Liver (tissue), 7 donors: ENCODE measurements at regions not wholly inside any gene's neighbourhood (a gene's known extent, or its start where the extent isn't known, plus 50 kb on each side); places are given as distances from the start of the nearest gene placed in this dataset.
"Not testable (repeated sequence)": the region's sequence is repeated elsewhere in the genome, so short reads cannot be mapped to it uniquely, and the experiment has no call there.

Experiments
- DNase-seq: peaks from one replicate; pipeline ENCODE4 v3.0.0-alpha.2; 2017; ENCODE audit warnings: low spot score
- H3K27ac ChIP-seq, 2 donors: one replicate each; pipeline ENCODE4 v1.7.0; 2013; ENCODE audit warnings: inconsistent platforms in 2 of 2, low read length in 2 of 2, control low read depth in 1 of 2, low read depth in 1 of 2, mild to moderate bottlenecking in 1 of 2
- H3K27me3 ChIP-seq, 4 donors: one replicate each; pipeline versions ENCODE4 v1.6.1 to v1.7.0; 2013; ENCODE audit warnings: low read length in 3 of 4, inconsistent platforms in 1 of 4, mild to moderate bottlenecking in 1 of 4, moderate library complexity in 1 of 4; ENCODE audit not compliant: control insufficient read depth in 4 of 4, insufficient read depth in 4 of 4
- H3K36me3 ChIP-seq, 4 donors: one replicate each; pipeline versions ENCODE4 v1.6.1 to v1.7.0; 2013; ENCODE audit warnings: low read length in 3 of 4, mild to moderate bottlenecking in 3 of 4, low read depth in 1 of 4, moderate library complexity in 1 of 4; ENCODE audit not compliant: control insufficient read depth in 4 of 4, insufficient read depth in 3 of 4
- H3K4me1 ChIP-seq, 4 donors: one replicate each; pipeline versions ENCODE4 v1.6.1 to v1.7.0; 2013; ENCODE audit warnings: low read length in 3 of 4, mild to moderate bottlenecking in 3 of 4, moderate library complexity in 1 of 4; ENCODE audit not compliant: control insufficient read depth in 4 of 4, insufficient read depth in 4 of 4
- H3K4me3 ChIP-seq, 3 donors: one replicate each; pipeline versions ENCODE4 v1.6.1 to v1.7.0; 2013; ENCODE audit warnings: low read length in 3 of 3, control low read depth in 1 of 3, low read depth in 1 of 3, mild to moderate bottlenecking in 1 of 3
- H3K9ac ChIP-seq, 2 donors: one replicate each; pipeline ENCODE4 v1.7.0; 2013; ENCODE audit warnings: low read length in 2 of 2, mild to moderate bottlenecking in 2 of 2, moderate library complexity in 2 of 2, control low read depth in 1 of 2, low read depth in 1 of 2
- H3K9me3 ChIP-seq, 4 donors: one replicate each; pipeline versions ENCODE4 v1.6.1 to v1.7.0; 2013; ENCODE audit warnings: low read length in 3 of 4; ENCODE audit not compliant: control insufficient read depth in 4 of 4
- ATF3 ChIP-seq: IDR thresholded peaks from 2 replicates; pipeline ENCODE4 v1.6.1; 2016; ENCODE audit warnings: antibody characterized with exemption
- EGR1 ChIP-seq, 2 donors: IDR thresholded peaks; 2 replicates each; pipeline ENCODE4 v1.6.1; 2016 to 2018; ENCODE audit warnings: antibody characterized with exemption in 2 of 2, low read depth in 2 of 2
- FOXA2 ChIP-seq: IDR thresholded peaks from 2 replicates; pipeline ENCODE4 v1.6.1; 2016; ENCODE audit warnings: antibody characterized with exemption
- GABPA ChIP-seq, 2 donors: IDR thresholded peaks in 1 of 2; conservative IDR thresholded peaks in 1 of 2; 2 replicates each; pipeline ENCODE4 v1.6.1; 2016; ENCODE audit warnings: antibody characterized with exemption in 2 of 2, mild to moderate bottlenecking in 1 of 2, moderate library complexity in 1 of 2
- HNF4A ChIP-seq, 2 donors: conservative IDR thresholded peaks; 2 replicates each; pipeline ENCODE4 v1.6.1; 2016; ENCODE audit warnings: antibody characterized with exemption in 2 of 2, mild to moderate bottlenecking in 2 of 2
- HNF4G ChIP-seq: IDR thresholded peaks from 2 replicates; pipeline ENCODE4 v1.6.1; 2016; ENCODE audit warnings: antibody characterized with exemption
- JUND ChIP-seq, 2 donors: IDR thresholded peaks; 2 replicates each; pipeline ENCODE4 v1.6.1; 2016; ENCODE audit warnings: antibody characterized with exemption in 2 of 2
- MAX ChIP-seq: IDR thresholded peaks from 2 replicates; pipeline ENCODE4 v1.6.1; 2016; ENCODE audit warnings: antibody characterized with exemption
- RAD21 ChIP-seq, 2 donors: IDR thresholded peaks; 2 replicates each; pipeline ENCODE4 v1.6.1; 2016; ENCODE audit warnings: antibody characterized with exemption in 2 of 2, mild to moderate bottlenecking in 2 of 2
- REST ChIP-seq: IDR thresholded peaks from 2 replicates; pipeline ENCODE4 v1.6.1; 2016; ENCODE audit warnings: antibody characterized with exemption, mild to moderate bottlenecking
- RXRA ChIP-seq, 2 donors: IDR thresholded peaks; 2 replicates each; pipeline ENCODE4 v1.6.1; 2017 to 2018; ENCODE audit warnings: antibody characterized with exemption in 2 of 2, mild to moderate bottlenecking in 1 of 2
- SP1 ChIP-seq: IDR thresholded peaks from 2 replicates; pipeline ENCODE4 v1.6.1; 2018; ENCODE audit warnings: antibody characterized with exemption, mild to moderate bottlenecking
- TAF1 ChIP-seq: conservative IDR thresholded peaks from 2 replicates; pipeline ENCODE4 v1.6.1; 2016; ENCODE audit warnings: antibody characterized with exemption, mild to moderate bottlenecking
- ZBTB33 ChIP-seq: IDR thresholded peaks from 2 replicates; pipeline ENCODE4 v1.6.1; 2016; ENCODE audit warnings: antibody characterized with exemption
- WGBS: extraction: QIAGEN DNeasy Blood & Tissue Kit; methylation state at CpG from one replicate; pipeline ENCODE4 v1.1.7; 2013; 5-methylcytosine and 5-hydroxymethylcytosine counted together
- donor health status: healthy.
- donor health status: healthy.
- donor health status: healthy.
- donor health status: healthy.

GRCh38 chr9:25453875-25454274, 224.4 kb downstream of the TUSC1 start:
- no peaks in the 10 kb centered on the region for H3K27me3 ChIP-seq
- H3K4me1 ChIP-seq: no peaks in the 10 kb centered on the region
- no peaks in the 10 kb centered on the region for H3K9me3 ChIP-seq
- DNase-seq: no peak
- H3K4me3 ChIP-seq: no peak overlapping the region
- WGBS: 67% methylated on average over 2 of the region's 2 CpGs
- H3K27ac ChIP-seq: no peak overlapping the region
- H3K36me3 ChIP-seq: no peaks in the 10 kb centered on the region
- no peak overlapping the region for H3K9ac ChIP-seq
- TF ChIP-seq HNF4A (conservative IDR thresholded peaks at IDR 0.05): no peak
- no peak for TF ChIP-seq ZBTB33
- TF ChIP-seq REST: no peak
- no peak for TF ChIP-seq ATF3

- H3K36me3 ChIP-seq: no peaks in the 10 kb centered on the region
- no peaks in the 10 kb centered on the region for H3K27me3 ChIP-seq
- no peak overlapping the region for H3K9ac ChIP-seq
- 60% methylated on average over 3 of the region's 3 CpGs for WGBS
- no peak for DNase-seq
- H3K9me3 ChIP-seq: no peaks in the 10 kb centered on the region
- no peak overlapping the region for H3K4me3 ChIP-seq
- H3K4me1 ChIP-seq: no peaks in the 10 kb centered on the region
- TF ChIP-seq RXRA (IDR thresholded peaks at IDR 0.05) (no peak), RAD21 (IDR thresholded peaks at IDR 0.05) (no peak)
- no peak overlapping the region for H3K27ac ChIP-seq
These were observed 228.7 kb downstream of the TUSC1 start for GRCh38 chr9:25449503-25449902.

- WGBS: 86% methylated on average over 13 of the region's 13 CpGs
- H3K4me1 ChIP-seq, H3K36me3 ChIP-seq, DNase-seq, H3K27ac ChIP-seq, H3K9ac ChIP-seq, H3K4me3 ChIP-seq, H3K27me3 ChIP-seq, H3K9me3 ChIP-seq: not testable (repeated sequence)
These were observed 232.5 kb downstream of the TUSC1 start for GRCh38 chr9:25445721-25446120.

GRCh38 chr9:25442526-25442925, 235.7 kb downstream of the TUSC1 start:
- no peak for DNase-seq
- no peaks in the 10 kb centered on the region for H3K4me1 ChIP-seq
- H3K27ac ChIP-seq: no peak overlapping the region
- H3K9ac ChIP-seq: no peak overlapping the region
- H3K36me3 ChIP-seq: no peaks in the 10 kb centered on the region
- H3K4me3 ChIP-seq: no peak overlapping the region
- no peaks in the 10 kb centered on the region for H3K9me3 ChIP-seq
- H3K27me3 ChIP-seq: no peaks in the 10 kb centered on the region
- 43% methylated on average over 4 of the region's 4 CpGs for WGBS
- TF ChIP-seq JUND (IDR thresholded peaks at IDR 0.05) (no peak), MAX (no peak), SP1 (no peak), GABPA (IDR thresholded peaks at IDR 0.05 in 1 of 2, conservative IDR thresholded peaks at IDR 0.05 in 1 of 2) (no peak), HNF4G (no peak), RAD21 (IDR thresholded peaks at IDR 0.05) (no peak), EGR1 (IDR thresholded peaks at IDR 0.05; ENCODE audit: low read depth in 2 of 2) (no peak), FOXA2 (no peak), TAF1 (no peak), RXRA (IDR thresholded peaks at IDR 0.05) (no peak)
